ENCODE measurements at regions not wholly inside any gene's neighbourhood (a gene's known extent, or its start where the extent isn't known, plus 50 kb on each side); places are given as distances from the start of the nearest gene placed in this dataset.
"Not testable (repeated sequence)": the region's sequence is repeated elsewhere in the genome, so short reads cannot be mapped to it uniquely, and the experiment has no call there.

GRCh38 chr3:105130911-105131310, 235.8 kb upstream of the ALCAM start:
- no peak overlapping the region for H3K9ac ChIP-seq (ENCODE audit: low read depth in 1 of 2, low read length in 2 of 2)
- no peak overlapping the region for H3K27ac ChIP-seq (ENCODE audit: low read depth in 2 of 2, low read length in 2 of 2)
- H3K27me3 ChIP-seq (ENCODE audit: control insufficient read depth in 2 of 2, insufficient read depth in 2 of 2, low read length in 2 of 2): no peaks in the 10 kb centered on the region
- H3K9me3 ChIP-seq (ENCODE audit: control insufficient read depth in 2 of 2, low read length in 2 of 2): peaks cover 0 to 3% of the 10 kb centered on the region in 2 donors
- no peaks in the 10 kb centered on the region for H3K4me1 ChIP-seq (ENCODE audit: control insufficient read depth in 2 of 2, insufficient read depth in 2 of 2, low read length in 2 of 2)
- no peak overlapping the region for H3K4me3 ChIP-seq (ENCODE audit: low read length in 2 of 2)
- no peaks in the 10 kb centered on the region for H3K36me3 ChIP-seq (ENCODE audit: control insufficient read depth in 2 of 2, insufficient read depth in 2 of 2, low read length in 2 of 2)

- H3K9me3 ChIP-seq (ENCODE audit: control insufficient read depth in 2 of 2, low read length in 2 of 2): no peaks in the 10 kb centered on the region
- H3K27me3 ChIP-seq (ENCODE audit: control insufficient read depth in 2 of 2, insufficient read depth in 2 of 2, low read length in 2 of 2): no peaks in the 10 kb centered on the region
- no peak overlapping the region for H3K9ac ChIP-seq (ENCODE audit: low read depth in 1 of 2, low read length in 2 of 2)
- H3K27ac ChIP-seq (ENCODE audit: low read depth in 2 of 2, low read length in 2 of 2): no peak overlapping the region
- no peaks in the 10 kb centered on the region for H3K36me3 ChIP-seq (ENCODE audit: control insufficient read depth in 2 of 2, insufficient read depth in 2 of 2, low read length in 2 of 2)
- H3K4me3 ChIP-seq (ENCODE audit: low read length in 2 of 2): no peak overlapping the region
- H3K4me1 ChIP-seq (ENCODE audit: control insufficient read depth in 2 of 2, insufficient read depth in 2 of 2, low read length in 2 of 2): no peaks in the 10 kb centered on the region
These were observed 228.8 kb upstream of the ALCAM start for GRCh38 chr3:105137911-105138310.

GRCh38 chr3:105139881-105140560, 226.7 kb upstream of the ALCAM start:
- Histone ChIP-seq H3K9me3 (ENCODE audit: control insufficient read depth in 2 of 2, low read length in 2 of 2) (no peaks in the 10 kb centered on the region), H3K36me3 (ENCODE audit: control insufficient read depth in 2 of 2, insufficient read depth in 2 of 2, low read length in 2 of 2) (no peaks in the 10 kb centered on the region), H3K4me3 (ENCODE audit: low read length in 2 of 2) (no peak overlapping the region), H3K9ac (ENCODE audit: low read depth in 1 of 2, low read length in 2 of 2) (no peak overlapping the region), H3K27ac (ENCODE audit: low read depth in 2 of 2, low read length in 2 of 2) (no peak overlapping the region), H3K27me3 (ENCODE audit: control insufficient read depth in 2 of 2, insufficient read depth in 2 of 2, low read length in 2 of 2) (no peaks in the 10 kb centered on the region), H3K4me1 (ENCODE audit: control insufficient read depth in 2 of 2, insufficient read depth in 2 of 2, low read length in 2 of 2) (no peaks in the 10 kb centered on the region)

GRCh38 chr3:105140899-105141367, 225.8 kb upstream of the ALCAM start:
- no peaks in the 10 kb centered on the region for H3K36me3 ChIP-seq (ENCODE audit: control insufficient read depth in 2 of 2, insufficient read depth in 2 of 2, low read length in 2 of 2)
- no peaks in the 10 kb centered on the region for H3K4me1 ChIP-seq (ENCODE audit: control insufficient read depth in 2 of 2, insufficient read depth in 2 of 2, low read length in 2 of 2)
- H3K4me3 ChIP-seq (ENCODE audit: low read length in 2 of 2): no peak overlapping the region
- H3K27me3 ChIP-seq (ENCODE audit: control insufficient read depth in 2 of 2, insufficient read depth in 2 of 2, low read length in 2 of 2): no peaks in the 10 kb centered on the region
- H3K9ac ChIP-seq (ENCODE audit: low read depth in 1 of 2, low read length in 2 of 2): no peak overlapping the region
- H3K27ac ChIP-seq (ENCODE audit: low read depth in 2 of 2, low read length in 2 of 2): no peak overlapping the region
- H3K9me3 ChIP-seq (ENCODE audit: control insufficient read depth in 2 of 2, low read length in 2 of 2): no peaks in the 10 kb centered on the region

- H3K27me3 ChIP-seq (ENCODE audit: control insufficient read depth in 2 of 2, insufficient read depth in 2 of 2, low read length in 2 of 2): no peaks in the 10 kb centered on the region
- no peaks in the 10 kb centered on the region for H3K9me3 ChIP-seq (ENCODE audit: control insufficient read depth in 2 of 2, low read length in 2 of 2)
- no peaks in the 10 kb centered on the region for H3K4me1 ChIP-seq (ENCODE audit: control insufficient read depth in 2 of 2, insufficient read depth in 2 of 2, low read length in 2 of 2)
- H3K4me3 ChIP-seq (ENCODE audit: low read length in 2 of 2): no peak overlapping the region
- no peak overlapping the region for H3K27ac ChIP-seq (ENCODE audit: low read depth in 2 of 2, low read length in 2 of 2)
- no peak overlapping the region for H3K9ac ChIP-seq (ENCODE audit: low read depth in 1 of 2, low read length in 2 of 2)
- no peaks in the 10 kb centered on the region for H3K36me3 ChIP-seq (ENCODE audit: control insufficient read depth in 2 of 2, insufficient read depth in 2 of 2, low read length in 2 of 2)
These were observed 221.9 kb upstream of the ALCAM start for GRCh38 chr3:105144837-105145236.

- H3K9me3 ChIP-seq (ENCODE audit: control insufficient read depth in 2 of 2, low read length in 2 of 2): no peaks in the 10 kb centered on the region
- H3K4me1 ChIP-seq (ENCODE audit: control insufficient read depth in 2 of 2, insufficient read depth in 2 of 2, low read length in 2 of 2): no peaks in the 10 kb centered on the region
- H3K4me3 ChIP-seq (ENCODE audit: low read length in 2 of 2): no peak overlapping the region
- H3K36me3 ChIP-seq (ENCODE audit: control insufficient read depth in 2 of 2, insufficient read depth in 2 of 2, low read length in 2 of 2): no peaks in the 10 kb centered on the region
- no peak overlapping the region for H3K27ac ChIP-seq (ENCODE audit: low read depth in 2 of 2, low read length in 2 of 2)
- no peak overlapping the region for H3K9ac ChIP-seq (ENCODE audit: low read depth in 1 of 2, low read length in 2 of 2)
- no peaks in the 10 kb centered on the region for H3K27me3 ChIP-seq (ENCODE audit: control insufficient read depth in 2 of 2, insufficient read depth in 2 of 2, low read length in 2 of 2)
These were observed 221.2 kb upstream of the ALCAM start for GRCh38 chr3:105145511-105145910.

GRCh38 chr3:105149197-105149596, 217.5 kb upstream of the ALCAM start:
- not testable (repeated sequence) for H3K9me3 ChIP-seq (ENCODE audit: control insufficient read depth in 2 of 2, low read length in 2 of 2); H3K9ac ChIP-seq (ENCODE audit: low read depth in 1 of 2, low read length in 2 of 2); H3K27ac ChIP-seq (ENCODE audit: low read depth in 2 of 2, low read length in 2 of 2); H3K36me3 ChIP-seq (ENCODE audit: control insufficient read depth in 2 of 2, insufficient read depth in 2 of 2, low read length in 2 of 2); H3K4me3 ChIP-seq (ENCODE audit: low read length in 2 of 2); H3K4me1 ChIP-seq (ENCODE audit: control insufficient read depth in 2 of 2, insufficient read depth in 2 of 2, low read length in 2 of 2); H3K27me3 ChIP-seq (ENCODE audit: control insufficient read depth in 2 of 2, insufficient read depth in 2 of 2, low read length in 2 of 2)

- Histone ChIP-seq H3K4me3 (ENCODE audit: low read length in 2 of 2) (no peak overlapping the region), H3K4me1 (ENCODE audit: control insufficient read depth in 2 of 2, insufficient read depth in 2 of 2, low read length in 2 of 2) (no peaks in the 10 kb centered on the region), H3K36me3 (ENCODE audit: control insufficient read depth in 2 of 2, insufficient read depth in 2 of 2, low read length in 2 of 2) (no peaks in the 10 kb centered on the region), H3K9ac (ENCODE audit: low read depth in 1 of 2, low read length in 2 of 2) (no peak overlapping the region), H3K9me3 (ENCODE audit: control insufficient read depth in 2 of 2, low read length in 2 of 2) (no peaks in the 10 kb centered on the region), H3K27me3 (ENCODE audit: control insufficient read depth in 2 of 2, insufficient read depth in 2 of 2, low read length in 2 of 2) (no peaks in the 10 kb centered on the region), H3K27ac (ENCODE audit: low read depth in 2 of 2, low read length in 2 of 2) (no peak overlapping the region)
These were observed 213.7 kb upstream of the ALCAM start for GRCh38 chr3:105152987-105153386.

GRCh38 chr3:105154692-105155091, 212.0 kb upstream of the ALCAM start:
- Histone ChIP-seq H3K4me3 (ENCODE audit: low read length in 2 of 2) (no peak overlapping the region), H3K36me3 (ENCODE audit: control insufficient read depth in 2 of 2, insufficient read depth in 2 of 2, low read length in 2 of 2) (no peaks in the 10 kb centered on the region), H3K27me3 (ENCODE audit: control insufficient read depth in 2 of 2, insufficient read depth in 2 of 2, low read length in 2 of 2) (no peaks in the 10 kb centered on the region), H3K9me3 (ENCODE audit: control insufficient read depth in 2 of 2, low read length in 2 of 2) (no peaks in the 10 kb centered on the region), H3K27ac (ENCODE audit: low read depth in 2 of 2, low read length in 2 of 2) (no peak overlapping the region), H3K9ac (ENCODE audit: low read depth in 1 of 2, low read length in 2 of 2) (no peak overlapping the region), H3K4me1 (ENCODE audit: control insufficient read depth in 2 of 2, insufficient read depth in 2 of 2, low read length in 2 of 2) (no peaks in the 10 kb centered on the region)

- no peak overlapping the region for H3K27ac ChIP-seq (ENCODE audit: low read depth in 2 of 2, low read length in 2 of 2)
- no peaks in the 10 kb centered on the region for H3K36me3 ChIP-seq (ENCODE audit: control insufficient read depth in 2 of 2, insufficient read depth in 2 of 2, low read length in 2 of 2)
- no peaks in the 10 kb centered on the region for H3K9me3 ChIP-seq (ENCODE audit: control insufficient read depth in 2 of 2, low read length in 2 of 2)
- no peak overlapping the region for H3K4me3 ChIP-seq (ENCODE audit: low read length in 2 of 2)
- no peak overlapping the region for H3K9ac ChIP-seq (ENCODE audit: low read depth in 1 of 2, low read length in 2 of 2)
- H3K4me1 ChIP-seq (ENCODE audit: control insufficient read depth in 2 of 2, insufficient read depth in 2 of 2, low read length in 2 of 2): no peaks in the 10 kb centered on the region
- H3K27me3 ChIP-seq (ENCODE audit: control insufficient read depth in 2 of 2, insufficient read depth in 2 of 2, low read length in 2 of 2): no peaks in the 10 kb centered on the region
These were observed 209.5 kb upstream of the ALCAM start for GRCh38 chr3:105157067-105157765.
